ENCODE measurements at regions not wholly inside any gene's neighbourhood (a gene's known extent, or its start where the extent isn't known, plus 50 kb on each side); places are given as distances from the start of the nearest gene placed in this dataset.

- H3K36me3 Mint-ChIP-seq (ENCODE audit: low read depth), result no peaks in the 10 kb centered on the region
- no peak overlapping the region for H3K27ac Mint-ChIP-seq (ENCODE audit: unreplicated experiment)
- peak; percentile 60 for TF ChIP-seq CTCF (conservative IDR thresholded peaks at IDR 0.05)
- H3K27me3 Mint-ChIP-seq (ENCODE audit: low read depth), result peaks cover 66% of the 10 kb centered on the region
- DNase-seq (ENCODE audit: low read depth, low spot score), result peak; percentile 28
- H3K4me3 Mint-ChIP-seq, result no peak overlapping the region
- peaks cover 6% of the 10 kb centered on the region for H3K4me1 Mint-ChIP-seq
- no peaks in the 10 kb centered on the region for H3K9me3 Mint-ChIP-seq
These were observed 65.9 kb upstream of the ZNF599 start for GRCh38 chr19:34838753-34839431.

GRCh38 chr19:34838248-34838647 lies 65.2 kb upstream of the ZNF599 start:
- Mint-ChIP-seq H3K4me1 (peaks cover 6% of the 10 kb centered on the region), H3K36me3 (ENCODE audit: low read depth) (no peaks in the 10 kb centered on the region), H3K4me3 (no peak overlapping the region), H3K9me3 (no peaks in the 10 kb centered on the region), H3K27me3 (ENCODE audit: low read depth) (peaks cover 60% of the 10 kb centered on the region), H3K27ac (ENCODE audit: unreplicated experiment) (no peak overlapping the region)
- no peak for TF ChIP-seq CTCF (conservative IDR thresholded peaks at IDR 0.05)
- no peak for DNase-seq (ENCODE audit: low read depth, low spot score)

- Mint-ChIP-seq H3K27me3 (ENCODE audit: low read depth) (peaks cover 51% of the 10 kb centered on the region), H3K9me3 (no peaks in the 10 kb centered on the region), H3K4me1 (peaks cover 6% of the 10 kb centered on the region), H3K27ac (ENCODE audit: unreplicated experiment) (no peak overlapping the region), H3K36me3 (ENCODE audit: low read depth) (no peaks in the 10 kb centered on the region), H3K4me3 (no peak overlapping the region)
- DNase-seq (ENCODE audit: low read depth, low spot score), result no peak
- TF ChIP-seq CTCF (conservative IDR thresholded peaks at IDR 0.05), result no peak
These were observed 64.2 kb upstream of the ZNF599 start for GRCh38 chr19:34837262-34837661.

- Mint-ChIP-seq H3K4me3 (no peak overlapping the region), H3K27ac (ENCODE audit: unreplicated experiment) (no peak overlapping the region), H3K27me3 (ENCODE audit: low read depth) (peaks cover 48% of the 10 kb centered on the region), H3K36me3 (ENCODE audit: low read depth) (no peaks in the 10 kb centered on the region), H3K9me3 (no peaks in the 10 kb centered on the region), H3K4me1 (peaks cover 6% of the 10 kb centered on the region)
- no peak for TF ChIP-seq CTCF (conservative IDR thresholded peaks at IDR 0.05)
- DNase-seq (ENCODE audit: low read depth, low spot score), result no peak
These were observed 62.8 kb upstream of the ZNF599 start for GRCh38 chr19:34835631-34836351.

- peaks cover 43% of the 10 kb centered on the region for H3K27me3 Mint-ChIP-seq (ENCODE audit: low read depth)
- H3K4me3 Mint-ChIP-seq, result no peak overlapping the region
- peaks cover 6% of the 10 kb centered on the region for H3K4me1 Mint-ChIP-seq
- H3K27ac Mint-ChIP-seq (ENCODE audit: unreplicated experiment), result no peak overlapping the region
- no peak for TF ChIP-seq CTCF (conservative IDR thresholded peaks at IDR 0.05)
- H3K36me3 Mint-ChIP-seq (ENCODE audit: low read depth), result no peaks in the 10 kb centered on the region
- H3K9me3 Mint-ChIP-seq, result no peaks in the 10 kb centered on the region
- DNase-seq (ENCODE audit: low read depth, low spot score), result no peak
These were observed 61.6 kb upstream of the ZNF599 start for GRCh38 chr19:34834472-34835061.

All from neural crest cell (in vitro differentiated cells).